GM12875 (cell line): ENCODE measurements at regions not wholly inside any gene's neighbourhood (a gene's known extent, or its start where the extent isn't known, plus 50 kb on each side); places are given as distances from the start of the nearest gene placed in this dataset.

Experiments used
- H3K4me3 ChIP-seq: one replicate; pipeline ENCODE4 v1.5.1; 2011; ENCODE audit warnings: low read depth, low read length, control low read depth
- CTCF ChIP-seq: IDR thresholded peaks from 2 replicates; pipeline ENCODE4 v1.5.1; 2011; ENCODE audit warnings: low read depth, mild to moderate bottlenecking, control low read depth, inconsistent platforms, low read length, moderate library complexity, borderline replicate concordance; ENCODE audit not compliant: insufficient read depth

- TF ChIP-seq CTCF, result no peak
- H3K4me3 ChIP-seq, result no peak overlapping the region
Measured at GRCh38 chr6:88244721-88245120, 78.6 kb upstream of the CNR1 start.

- no peak for TF ChIP-seq CTCF
- no peak overlapping the region for H3K4me3 ChIP-seq
Measured at GRCh38 chr6:88238901-88239300, 72.8 kb upstream of the CNR1 start.

- TF ChIP-seq CTCF, result peak; percentile 71
- no peak overlapping the region for H3K4me3 ChIP-seq
Measured at GRCh38 chr6:88238065-88238464, 71.9 kb upstream of the CNR1 start.

- H3K4me3 ChIP-seq, result no peak overlapping the region
- TF ChIP-seq CTCF, result no peak
Measured at GRCh38 chr6:88236612-88237360, 70.6 kb upstream of the CNR1 start.

DNA sequence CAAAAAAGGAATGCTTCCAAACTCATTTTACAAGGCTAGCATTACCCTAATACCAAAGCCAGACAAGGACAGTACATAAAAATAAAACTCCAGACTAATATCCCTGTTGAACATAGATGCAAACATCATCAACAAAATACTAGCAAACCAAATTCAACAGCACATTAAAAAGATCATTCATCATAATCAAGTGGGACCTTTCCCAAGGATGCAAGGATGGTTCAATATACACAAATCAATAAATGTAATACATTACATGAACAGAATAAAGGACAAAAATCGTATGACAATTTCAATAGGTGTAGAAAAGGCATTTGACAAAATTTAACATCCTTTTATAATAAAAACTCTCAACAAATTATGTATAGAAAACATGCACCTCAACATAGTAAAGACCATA lies 66.6 kb upstream of the CNR1 start:
- H3K4me3 ChIP-seq, result no peak overlapping the region
- TF ChIP-seq CTCF, result no peak

- H3K4me3 ChIP-seq, result no peak overlapping the region
- no peak for TF ChIP-seq CTCF
Measured at GRCh38 chr6:88223298-88223697, 57.2 kb upstream of the CNR1 start.

- no peak overlapping the region for H3K4me3 ChIP-seq
- no peak for TF ChIP-seq CTCF
Measured at GRCh38 chr6:88220493-88220892, 54.3 kb upstream of the CNR1 start.
